Prostate gland (tissue), 2 donors: ENCODE measurements at regions not wholly inside any gene's neighbourhood (a gene's known extent, or its start where the extent isn't known, plus 50 kb on each side); places are given as distances from the start of the nearest gene placed in this dataset.

Source experiments
- DNase-seq: peaks from one replicate; pipeline ENCODE4 v3.0.0-alpha.2; 2019; ENCODE audit warnings: low spot score
- H3K27ac ChIP-seq, 2 donors: fragments of 200-600 bp; sonication (generic); 2 replicates each; pipeline ENCODE4 v1.5.1; 2017 to 2019
- H3K27me3 ChIP-seq: fragments of 200-600 bp; sonication (generic); replicated peaks from 2 replicates; pipeline ENCODE4 v1.5.1; 2019; ENCODE audit not compliant: insufficient read depth
- H3K36me3 ChIP-seq, 2 donors: fragments of 200-600 bp; sonication (generic); 1 replicate in 1 of 2; 2 replicates in 1 of 2; pipeline versions ENCODE4 v1.5.1 to v1.8.1; 2017 to 2019
- H3K4me1 ChIP-seq: fragments of 200-600 bp; sonication (generic); replicated peaks from 2 replicates; pipeline ENCODE4 v1.5.1; 2019
- H3K4me3 ChIP-seq, 2 donors: fragments of 200-600 bp; sonication (generic); 2 replicates each; pipeline ENCODE4 v1.5.1; 2017 to 2019
- H3K9me3 ChIP-seq: fragments of 200-600 bp; sonication (generic); 2 replicates; pipeline ENCODE4 v1.5.1; 2017
- CTCF ChIP-seq, 4 experiments: fragments of 200-600 bp in 2 of 4; fragments of 450-650 bp in 2 of 4; sonication (generic) in 2 of 4; IDR thresholded peaks; 1 replicate in 3 of 4; 2 replicates in 1 of 4; pipeline ENCODE4 v1.5.1; 2016 to 2019; ENCODE audit warnings: antibody characterized with exemption in 4 of 4, mild to moderate bottlenecking in 2 of 4, moderate library complexity in 2 of 4
- POLR2A ChIP-seq: fragments of 450-650 bp; IDR thresholded peaks from one replicate; pipeline ENCODE4 v1.6.1; 2016; ENCODE audit warnings: antibody characterized with exemption, mild to moderate bottlenecking
- POLR2AphosphoS5 ChIP-seq: sonication (generic); formaldehyde crosslinking; IDR thresholded peaks from one replicate; pipeline ENCODE4 v1.6.1; 2017; ENCODE audit warnings: antibody characterized with exemption
- WGBS: methylation state at CpG from one replicate; pipeline ENCODE4 v1.1.5; 2018; 5-methylcytosine and 5-hydroxymethylcytosine counted together
- intact Hi-C: fragments of 100-400 bp; cut with DNase I; formaldehyde crosslinking; loops from one replicate; pipeline ENCODE4 v1.14.2; 2022

- Histone ChIP-seq H3K27me3 (no peaks in the 10 kb centered on the region), H3K4me1 (no peaks in the 10 kb centered on the region), H3K9me3 (no peaks in the 10 kb centered on the region), H3K27ac (no peak overlapping the region), H3K4me3 (no peak overlapping the region), H3K36me3 (no peaks in the 10 kb centered on the region)
- no peak for DNase-seq
- WGBS, result 57% methylated on average over 1 of the region's 1 CpG
- intact Hi-C loops, result no loop called here
- no peak for TF ChIP-seq POLR2AphosphoS5
- TF ChIP-seq CTCF (IDR thresholded peaks at IDR 0.05), result no peak
- no peak for TF ChIP-seq POLR2A
Observed at GRCh38 chr6:87917886-87918285, 129.8 kb upstream of the SPACA1 start.

GRCh38 chr6:87916446-87916845 is 131.2 kb upstream of the SPACA1 start:
- Histone ChIP-seq H3K27me3 (no peaks in the 10 kb centered on the region), H3K27ac (no peak overlapping the region), H3K4me1 (no peaks in the 10 kb centered on the region), H3K9me3 (no peaks in the 10 kb centered on the region), H3K36me3 (no peaks in the 10 kb centered on the region), H3K4me3 (no peak overlapping the region)
- DNase-seq, result no peak
- 100% methylated on average over 1 of the region's 1 CpG for WGBS
- TF ChIP-seq POLR2A (no peak), POLR2AphosphoS5 (no peak), CTCF (IDR thresholded peaks at IDR 0.05) (no peak)
- intact Hi-C loops, result no loop called here

GRCh38 chr6:87914637-87915395 is 132.8 kb upstream of the SPACA1 start:
- Histone ChIP-seq H3K27me3 (no peaks in the 10 kb centered on the region), H3K9me3 (no peaks in the 10 kb centered on the region), H3K27ac (no peak overlapping the region), H3K4me3 (no peak overlapping the region), H3K4me1 (no peaks in the 10 kb centered on the region), H3K36me3 (no peaks in the 10 kb centered on the region)
- intact Hi-C loops, result no loop called here
- no peak for TF ChIP-seq POLR2A
- TF ChIP-seq POLR2AphosphoS5, result no peak
- TF ChIP-seq CTCF (IDR thresholded peaks at IDR 0.05), result no peak
- 94% methylated on average over 4 of the region's 4 CpGs for WGBS
- no peak for DNase-seq

- TF ChIP-seq POLR2A (no peak), POLR2AphosphoS5 (no peak), CTCF (IDR thresholded peaks at IDR 0.05) (no peak)
- no peak overlapping the region for H3K27ac ChIP-seq
- no peak for DNase-seq
- no peaks in the 10 kb centered on the region for H3K27me3 ChIP-seq
- H3K4me3 ChIP-seq, result no peak overlapping the region
- intact Hi-C loops, result no loop called here
- 31% methylated on average over 6 of the region's 6 CpGs for WGBS
- no peaks in the 10 kb centered on the region for H3K9me3 ChIP-seq
- no peaks in the 10 kb centered on the region for H3K4me1 ChIP-seq
- H3K36me3 ChIP-seq, result no peaks in the 10 kb centered on the region
Observed at GRCh38 chr6:87913974-87914373, 133.7 kb upstream of the SPACA1 start.

GRCh38 chr6:87912102-87912501 is 135.5 kb upstream of the SPACA1 start:
- no peaks in the 10 kb centered on the region for H3K4me1 ChIP-seq
- TF ChIP-seq CTCF (IDR thresholded peaks at IDR 0.05), result no peak
- no peak for TF ChIP-seq POLR2AphosphoS5
- TF ChIP-seq POLR2A, result no peak
- H3K27me3 ChIP-seq, result no peaks in the 10 kb centered on the region
- no peak for DNase-seq
- WGBS, result 97% methylated on average over 1 of the region's 1 CpG
- no peaks in the 10 kb centered on the region for H3K9me3 ChIP-seq
- no peaks in the 10 kb centered on the region for H3K36me3 ChIP-seq
- no peak overlapping the region for H3K27ac ChIP-seq
- H3K4me3 ChIP-seq, result no peak overlapping the region
- intact Hi-C loops, result no loop called here
